ENCODE measurements at regions not wholly inside any gene's neighbourhood (a gene's known extent, or its start where the extent isn't known, plus 50 kb on each side); places are given as distances from the start of the nearest gene placed in this dataset.
"Not testable (repeated sequence)": the region's sequence is repeated elsewhere in the genome, so short reads cannot be mapped to it uniquely, and the experiment has no call there.

DNA sequence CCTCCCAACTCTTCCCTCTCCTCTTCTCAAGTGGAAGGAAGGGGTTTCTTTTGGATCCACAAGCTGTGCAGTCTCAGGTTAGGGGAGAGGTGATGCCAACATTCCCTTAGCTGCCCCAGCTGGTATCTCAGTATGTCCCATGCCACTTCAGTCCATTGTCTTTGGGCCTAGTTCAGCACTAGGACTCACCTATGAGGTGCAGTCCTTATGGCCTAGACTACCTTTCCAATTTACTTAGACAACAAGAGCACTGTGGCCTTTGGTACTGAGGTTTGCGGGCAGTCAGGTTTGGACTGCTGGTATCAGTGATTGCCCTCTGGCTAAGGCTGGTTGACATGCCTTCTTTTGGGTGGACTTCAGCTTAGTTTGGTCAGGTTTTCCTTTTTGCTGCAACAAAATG lies 159.9 kb downstream of the POTEH start:
- DNase-seq, result not testable (repeated sequence)

DNA sequence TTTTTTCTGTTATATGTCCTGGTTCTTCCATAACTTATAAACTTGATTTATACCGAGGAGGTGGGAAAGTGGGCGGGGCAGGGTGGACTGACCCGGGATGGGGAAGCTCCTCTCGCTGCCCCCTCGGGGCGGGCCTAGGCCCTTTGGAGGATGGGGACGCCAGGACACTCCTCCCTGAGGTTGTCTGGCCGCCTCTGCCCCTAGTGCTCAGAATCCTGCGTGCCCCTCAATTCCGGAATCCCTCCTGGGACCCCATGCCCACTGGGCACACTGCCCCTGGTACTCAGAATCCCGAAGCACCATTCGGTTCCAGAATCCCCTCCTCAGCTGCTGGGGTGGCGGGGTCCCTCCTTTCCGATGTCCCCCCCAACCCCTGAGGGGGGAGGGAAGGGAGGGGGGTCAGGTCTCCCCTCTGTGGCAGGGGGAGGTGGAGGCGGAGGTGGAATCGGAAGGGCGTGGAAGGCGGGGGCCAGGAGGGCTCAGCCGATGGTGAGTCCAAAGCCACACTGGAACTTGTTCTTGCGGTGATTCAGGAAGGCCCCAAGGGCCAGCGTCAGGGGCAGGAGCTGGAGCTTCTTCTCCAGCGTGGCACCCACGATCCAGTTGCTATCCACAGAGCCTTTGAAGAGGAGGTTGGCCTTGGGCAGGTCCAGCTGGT lies 164.0 kb downstream of the POTEH start:
- DNase-seq, result not testable (repeated sequence)

- not testable (repeated sequence) for DNase-seq
Observed at GRCh38 chr22:15854421-15854820, 164.6 kb downstream of the POTEH start.

DNA sequence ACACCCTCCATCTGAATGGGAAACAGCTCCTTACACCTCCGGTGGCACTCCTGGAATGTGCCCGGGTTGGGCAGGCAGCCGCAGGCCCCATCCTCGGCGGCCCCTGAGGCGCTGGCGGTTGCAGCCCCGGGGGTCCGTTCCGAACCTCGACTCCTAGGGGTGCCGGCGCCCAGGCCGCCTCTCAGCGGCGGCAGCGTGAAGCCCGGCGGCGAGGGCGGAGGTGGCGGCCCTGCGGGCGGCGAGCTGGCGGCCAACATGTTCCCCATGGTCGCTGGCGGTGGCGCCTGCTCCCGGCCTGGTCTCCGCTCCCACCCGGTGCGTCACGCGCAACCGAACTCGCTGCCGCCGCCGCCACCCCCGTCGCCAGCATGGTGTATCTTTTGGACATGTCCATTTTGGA lies 165.2 kb downstream of the POTEH start:
- DNase-seq, result not testable (repeated sequence)

- not testable (repeated sequence) for DNase-seq
Observed at GRCh38 chr22:15880926-15881325, 191.1 kb downstream of the POTEH start.

DNA sequence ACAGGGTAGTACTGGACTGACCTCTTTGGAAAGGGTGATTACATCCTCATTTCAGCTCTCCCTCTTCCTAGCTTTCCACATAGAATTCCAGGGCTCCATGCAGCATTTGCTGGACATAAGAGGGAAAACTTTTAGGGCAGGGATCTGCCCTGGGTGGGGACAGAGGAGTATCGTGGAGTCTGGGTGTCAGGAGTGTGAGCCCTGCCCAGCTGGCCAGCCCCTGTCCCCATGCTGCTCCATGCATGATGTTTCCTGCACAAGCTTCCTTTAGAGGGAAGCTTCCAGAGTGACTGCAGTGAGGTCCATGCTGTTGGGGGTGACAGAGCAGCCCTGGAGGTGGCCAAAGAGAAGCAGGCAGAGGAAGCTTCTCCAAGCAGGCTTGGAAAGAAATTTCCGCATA lies 214.5 kb downstream of the POTEH start:
- DNase-seq, result not testable (repeated sequence)

DNA sequence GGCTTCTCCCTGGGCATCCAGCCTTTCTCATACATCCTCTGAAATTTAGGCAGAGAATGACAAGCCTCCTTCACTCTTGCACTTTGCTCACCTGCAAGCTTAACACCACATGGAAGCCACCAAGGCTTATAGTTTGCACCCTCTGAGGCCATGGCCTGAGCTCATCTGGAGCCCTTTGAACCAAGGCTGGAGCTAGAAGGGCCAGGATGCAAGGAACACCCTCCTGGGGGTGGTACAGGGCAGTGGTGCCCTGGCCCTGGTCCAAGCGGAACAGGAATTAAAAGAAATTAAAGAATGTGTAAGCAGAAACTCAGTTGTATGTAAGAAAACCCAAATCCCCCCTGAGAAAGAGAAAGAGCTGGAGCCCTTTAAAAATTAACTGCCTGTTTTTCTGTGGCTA lies 221.9 kb downstream of the POTEH start:
- DNase-seq, result not testable (repeated sequence)

DNA sequence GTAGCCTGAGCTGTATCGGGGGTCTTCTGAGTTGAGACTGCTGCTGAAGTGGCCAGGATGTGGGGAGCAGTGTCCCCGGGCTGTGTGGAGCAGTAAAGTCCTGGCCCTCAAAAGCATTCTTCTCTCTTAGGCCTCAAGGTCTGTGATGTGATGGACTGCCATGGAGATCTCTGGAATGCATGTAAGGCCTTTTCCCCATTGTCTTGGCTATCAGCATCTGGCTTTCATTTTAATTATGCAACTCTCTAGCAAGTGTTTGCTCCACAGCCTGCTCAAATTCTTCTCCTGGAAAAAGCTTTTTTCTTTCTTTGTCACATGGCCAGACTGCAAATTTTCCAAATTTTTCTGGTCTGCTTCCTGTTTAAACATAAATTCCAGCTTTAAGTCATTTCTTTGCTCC lies 229.3 kb downstream of the POTEH start:
- not testable (repeated sequence) for DNase-seq

GRCh38 chr22:15920941-15921340 lies 231.1 kb downstream of the POTEH start:
- not testable (repeated sequence) for DNase-seq

DNA sequence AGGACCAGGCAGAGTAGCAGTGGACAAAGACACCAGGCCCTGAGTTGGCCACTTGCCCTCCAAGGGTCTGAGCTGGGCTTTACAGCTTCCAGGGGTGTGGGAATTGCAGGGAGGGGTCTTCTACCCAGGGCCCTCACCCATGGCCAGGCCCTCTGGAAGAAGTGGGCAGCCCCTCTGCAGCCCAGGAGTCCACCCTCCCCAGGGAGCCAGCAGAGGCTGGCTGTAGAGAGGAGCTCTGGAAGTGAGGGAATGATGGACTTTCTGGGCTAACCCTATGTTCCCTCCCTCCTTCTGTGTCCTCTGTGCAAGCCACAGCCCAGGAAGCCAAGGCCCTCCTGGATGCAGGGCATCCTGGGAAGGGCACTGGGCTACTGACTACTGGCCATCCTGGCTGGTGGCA lies 232.3 kb downstream of the POTEH start:
- DNase-seq, result not testable (repeated sequence)

DNA sequence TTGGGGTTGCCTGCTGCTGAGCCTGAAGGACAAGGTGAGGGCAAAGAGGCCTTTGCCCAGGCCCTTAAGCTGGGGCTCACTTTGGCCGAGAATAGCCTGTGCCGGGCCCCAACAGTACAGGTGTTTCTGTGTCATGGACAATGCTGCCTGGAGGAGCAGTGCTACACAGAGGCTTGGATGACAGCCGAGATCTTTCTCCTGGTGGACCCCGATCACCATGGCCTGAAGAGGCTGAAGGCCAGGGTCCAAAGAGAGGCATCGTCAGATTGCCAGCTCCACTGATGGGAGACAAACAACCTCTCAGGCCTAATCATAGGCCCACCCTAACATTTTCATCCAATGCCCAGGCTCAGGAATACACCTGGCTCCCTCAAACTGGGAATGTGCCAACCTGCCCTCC lies 232.8 kb downstream of the POTEH start:
- not testable (repeated sequence) for DNase-seq

DNA sequence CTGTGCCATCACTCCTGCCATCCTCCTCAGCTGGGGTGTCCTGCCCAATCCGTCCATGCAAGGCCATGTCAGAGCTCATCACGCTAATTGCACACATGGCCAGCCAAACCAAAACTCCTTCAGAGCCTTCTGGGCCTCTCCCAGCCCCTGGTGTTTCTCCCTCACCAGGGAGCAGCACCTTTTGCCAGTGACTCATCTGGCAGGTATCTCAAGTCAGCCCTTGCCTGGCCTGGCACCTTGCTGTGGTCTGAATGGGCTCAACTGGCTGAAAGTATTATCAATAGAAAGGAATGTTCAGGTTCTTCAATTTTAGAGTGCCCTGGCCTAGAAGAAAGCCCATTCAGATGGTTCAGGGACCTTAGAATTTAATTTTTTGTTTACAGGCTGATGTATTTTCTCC lies 235.0 kb downstream of the POTEH start:
- DNase-seq, result not testable (repeated sequence)

DNA sequence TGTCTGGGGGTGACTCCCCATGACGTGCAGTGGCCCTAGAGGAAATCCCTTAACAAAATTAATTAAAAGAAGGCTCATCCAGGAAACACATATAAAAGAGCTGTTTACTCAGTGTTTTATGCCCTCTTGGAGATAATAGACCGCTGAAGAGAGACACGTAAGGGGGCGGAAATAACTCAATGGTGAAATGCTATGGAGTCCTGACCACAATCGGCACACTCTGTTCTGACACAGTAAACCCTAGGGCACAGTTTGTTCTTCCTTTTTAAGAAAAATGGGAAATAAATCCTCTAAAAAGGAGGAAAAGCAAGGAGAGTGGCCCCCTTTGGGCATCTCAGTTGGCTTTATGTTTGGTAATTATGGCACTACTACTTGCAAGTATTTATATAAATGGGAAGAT lies 237.3 kb downstream of the POTEH start:
- not testable (repeated sequence) for DNase-seq
